WTC11 (cell line): ENCODE measurements at regions not wholly inside any gene's neighbourhood (a gene's known extent, or its start where the extent isn't known, plus 50 kb on each side); places are given as distances from the start of the nearest gene placed in this dataset.

Experiments
- CBFB ChIP-seq: sonication (generic); formaldehyde crosslinking; IDR thresholded peaks from 2 replicates; pipeline ENCODE4 v1.8.1; 2022; ENCODE audit warnings: mild to moderate bottlenecking, low read depth, missing genetic modification reagents
- CREM ChIP-seq: sonication (generic); formaldehyde crosslinking; IDR thresholded peaks from 2 replicates; pipeline ENCODE4 v1.8.1; 2022; ENCODE audit warnings: mild to moderate bottlenecking, missing genetic modification reagents, moderate library complexity
- ELF4 ChIP-seq: sonication (generic); formaldehyde crosslinking; IDR thresholded peaks from 2 replicates; pipeline ENCODE4 v1.8.1; 2022; ENCODE audit warnings: low read depth, mild to moderate bottlenecking, moderate library complexity, missing genetic modification reagents
- FOXK1 ChIP-seq: sonication (generic); formaldehyde crosslinking; IDR thresholded peaks from 2 replicates; pipeline ENCODE4 v1.8.0; 2022; ENCODE audit warnings: mild to moderate bottlenecking, moderate library complexity, missing genetic modification reagents
- GABPB1 ChIP-seq: sonication (generic); formaldehyde crosslinking; IDR thresholded peaks from 2 replicates; pipeline ENCODE4 v1.8.1; 2023; ENCODE audit warnings: mild to moderate bottlenecking, missing genetic modification reagents
- NR3C1 ChIP-seq: sonication (generic); formaldehyde crosslinking; conservative IDR thresholded peaks from 2 replicates; pipeline ENCODE4 v1.8.1; 2023; ENCODE audit warnings: low read depth, mild to moderate bottlenecking, missing genetic modification reagents
- SMAD4 ChIP-seq: sonication (generic); formaldehyde crosslinking; IDR thresholded peaks from 2 replicates; pipeline ENCODE4 v1.8.0; 2022; ENCODE audit warnings: mild to moderate bottlenecking, missing genetic modification reagents
- SP1 ChIP-seq: sonication (generic); formaldehyde crosslinking; conservative IDR thresholded peaks from 2 replicates; pipeline ENCODE4 v1.8.1; 2022; ENCODE audit warnings: missing genetic modification reagents
- TEAD4 ChIP-seq: sonication (generic); formaldehyde crosslinking; IDR thresholded peaks from 2 replicates; pipeline ENCODE4 v1.8.0; 2022; ENCODE audit warnings: mild to moderate bottlenecking, missing genetic modification reagents
- TF ChIP-seq, protein P1 (sequence below): fragments of 200-600 bp; IDR thresholded peaks from 2 replicates; pipeline ENCODE4 v1.8.0; 2022; ENCODE audit warnings: antibody characterized with exemption
- TF ChIP-seq, protein P2 (sequence below): sonication (generic); formaldehyde crosslinking; conservative IDR thresholded peaks from 2 replicates; pipeline ENCODE4 v1.8.1; 2022; ENCODE audit warnings: mild to moderate bottlenecking, missing genetic modification reagents
- TF ChIP-seq, protein P3 (sequence below): sonication (generic); formaldehyde crosslinking; IDR thresholded peaks from 2 replicates; pipeline ENCODE4 v1.8.0; 2023; ENCODE audit warnings: missing genetic modification reagents, mild to moderate bottlenecking, borderline replicate concordance
- TF ChIP-seq, protein P4 (sequence below): fragments of 250-450 bp; sonication (Bioruptor Pico); IDR thresholded peaks from 2 replicates; pipeline ENCODE4 v1.9.0; 2021; ENCODE audit warnings: mild to moderate bottlenecking

DNA sequence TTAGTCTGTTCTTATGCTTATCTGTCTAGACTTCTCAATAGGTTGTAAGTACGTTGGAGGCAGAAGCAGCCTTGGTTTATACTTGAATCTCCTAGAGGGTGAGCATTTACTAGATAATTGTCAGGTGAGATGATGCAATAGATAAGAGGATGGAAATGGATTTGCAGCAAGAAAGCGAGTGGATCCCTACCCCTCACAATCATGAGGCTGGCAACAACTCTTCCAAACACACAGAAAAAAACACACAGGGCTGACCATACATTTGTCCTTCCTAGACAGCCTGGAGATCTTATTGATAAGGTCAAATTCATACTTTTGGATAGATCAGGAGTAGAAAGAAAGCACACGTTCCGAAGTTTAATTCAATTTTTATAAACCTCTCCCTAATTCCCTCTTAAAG, 481.4 kb upstream of the CAMK1G start:
- no peak for TF ChIP-seq CBFB (CRISPR knock-in tag)
- TF ChIP-seq, protein P1, sequence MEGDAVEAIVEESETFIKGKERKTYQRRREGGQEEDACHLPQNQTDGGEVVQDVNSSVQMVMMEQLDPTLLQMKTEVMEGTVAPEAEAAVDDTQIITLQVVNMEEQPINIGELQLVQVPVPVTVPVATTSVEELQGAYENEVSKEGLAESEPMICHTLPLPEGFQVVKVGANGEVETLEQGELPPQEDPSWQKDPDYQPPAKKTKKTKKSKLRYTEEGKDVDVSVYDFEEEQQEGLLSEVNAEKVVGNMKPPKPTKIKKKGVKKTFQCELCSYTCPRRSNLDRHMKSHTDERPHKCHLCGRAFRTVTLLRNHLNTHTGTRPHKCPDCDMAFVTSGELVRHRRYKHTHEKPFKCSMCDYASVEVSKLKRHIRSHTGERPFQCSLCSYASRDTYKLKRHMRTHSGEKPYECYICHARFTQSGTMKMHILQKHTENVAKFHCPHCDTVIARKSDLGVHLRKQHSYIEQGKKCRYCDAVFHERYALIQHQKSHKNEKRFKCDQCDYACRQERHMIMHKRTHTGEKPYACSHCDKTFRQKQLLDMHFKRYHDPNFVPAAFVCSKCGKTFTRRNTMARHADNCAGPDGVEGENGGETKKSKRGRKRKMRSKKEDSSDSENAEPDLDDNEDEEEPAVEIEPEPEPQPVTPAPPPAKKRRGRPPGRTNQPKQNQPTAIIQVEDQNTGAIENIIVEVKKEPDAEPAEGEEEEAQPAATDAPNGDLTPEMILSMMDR, result no peak
- TF ChIP-seq CREM (CRISPR knock-in tag), result no peak
- no peak for TF ChIP-seq ELF4
- TF ChIP-seq GABPB1 (CRISPR knock-in tag), result no peak
- no peak for TF ChIP-seq SP1 (CRISPR knock-in tag)
- TF ChIP-seq NR3C1 (CRISPR knock-in tag), result no peak
- TF ChIP-seq, protein P2, sequence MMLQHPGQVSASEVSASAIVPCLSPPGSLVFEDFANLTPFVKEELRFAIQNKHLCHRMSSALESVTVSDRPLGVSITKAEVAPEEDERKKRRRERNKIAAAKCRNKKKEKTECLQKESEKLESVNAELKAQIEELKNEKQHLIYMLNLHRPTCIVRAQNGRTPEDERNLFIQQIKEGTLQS (CRISPR knock-in tag), result no peak
- TF ChIP-seq SMAD4 (CRISPR knock-in tag), result no peak
- TF ChIP-seq, protein P3, sequence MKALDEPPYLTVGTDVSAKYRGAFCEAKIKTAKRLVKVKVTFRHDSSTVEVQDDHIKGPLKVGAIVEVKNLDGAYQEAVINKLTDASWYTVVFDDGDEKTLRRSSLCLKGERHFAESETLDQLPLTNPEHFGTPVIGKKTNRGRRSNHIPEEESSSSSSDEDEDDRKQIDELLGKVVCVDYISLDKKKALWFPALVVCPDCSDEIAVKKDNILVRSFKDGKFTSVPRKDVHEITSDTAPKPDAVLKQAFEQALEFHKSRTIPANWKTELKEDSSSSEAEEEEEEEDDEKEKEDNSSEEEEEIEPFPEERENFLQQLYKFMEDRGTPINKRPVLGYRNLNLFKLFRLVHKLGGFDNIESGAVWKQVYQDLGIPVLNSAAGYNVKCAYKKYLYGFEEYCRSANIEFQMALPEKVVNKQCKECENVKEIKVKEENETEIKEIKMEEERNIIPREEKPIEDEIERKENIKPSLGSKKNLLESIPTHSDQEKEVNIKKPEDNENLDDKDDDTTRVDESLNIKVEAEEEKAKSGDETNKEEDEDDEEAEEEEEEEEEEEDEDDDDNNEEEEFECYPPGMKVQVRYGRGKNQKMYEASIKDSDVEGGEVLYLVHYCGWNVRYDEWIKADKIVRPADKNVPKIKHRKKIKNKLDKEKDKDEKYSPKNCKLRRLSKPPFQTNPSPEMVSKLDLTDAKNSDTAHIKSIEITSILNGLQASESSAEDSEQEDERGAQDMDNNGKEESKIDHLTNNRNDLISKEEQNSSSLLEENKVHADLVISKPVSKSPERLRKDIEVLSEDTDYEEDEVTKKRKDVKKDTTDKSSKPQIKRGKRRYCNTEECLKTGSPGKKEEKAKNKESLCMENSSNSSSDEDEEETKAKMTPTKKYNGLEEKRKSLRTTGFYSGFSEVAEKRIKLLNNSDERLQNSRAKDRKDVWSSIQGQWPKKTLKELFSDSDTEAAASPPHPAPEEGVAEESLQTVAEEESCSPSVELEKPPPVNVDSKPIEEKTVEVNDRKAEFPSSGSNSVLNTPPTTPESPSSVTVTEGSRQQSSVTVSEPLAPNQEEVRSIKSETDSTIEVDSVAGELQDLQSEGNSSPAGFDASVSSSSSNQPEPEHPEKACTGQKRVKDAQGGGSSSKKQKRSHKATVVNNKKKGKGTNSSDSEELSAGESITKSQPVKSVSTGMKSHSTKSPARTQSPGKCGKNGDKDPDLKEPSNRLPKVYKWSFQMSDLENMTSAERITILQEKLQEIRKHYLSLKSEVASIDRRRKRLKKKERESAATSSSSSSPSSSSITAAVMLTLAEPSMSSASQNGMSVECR (CRISPR knock-in tag), result no peak
- TF ChIP-seq, protein P4, sequence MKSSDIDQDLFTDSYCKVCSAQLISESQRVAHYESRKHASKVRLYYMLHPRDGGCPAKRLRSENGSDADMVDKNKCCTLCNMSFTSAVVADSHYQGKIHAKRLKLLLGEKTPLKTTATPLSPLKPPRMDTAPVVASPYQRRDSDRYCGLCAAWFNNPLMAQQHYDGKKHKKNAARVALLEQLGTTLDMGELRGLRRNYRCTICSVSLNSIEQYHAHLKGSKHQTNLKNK, result no peak
- no peak for TF ChIP-seq FOXK1 (CRISPR knock-in tag)
- TF ChIP-seq TEAD4, result no peak
